SK-N-MC (cell line): ENCODE measurements at regions not wholly inside any gene's neighbourhood (a gene's known extent, or its start where the extent isn't known, plus 50 kb on each side); places are given as distances from the start of the nearest gene placed in this dataset.

ENCODE experiments used
- DNase-seq: peaks from one replicate; pipeline ENCODE4 v3.0.0-alpha.2; 2011; ENCODE audit warnings: low read depth, low spot score
- H3K27ac ChIP-seq: fragments of 200-600 bp; sonication (generic); 2 replicates; pipeline ENCODE4 v1.5.1; 2016; ENCODE audit warnings: mixed run types
- H3K36me3 ChIP-seq: fragments of 200-600 bp; sonication (generic); 2 replicates; pipeline ENCODE4 v1.6.1; 2017; ENCODE audit warnings: antibody characterized with exemption, low read length, mixed read lengths; ENCODE audit not compliant: insufficient read depth
- H3K4me3 ChIP-seq: fragments of 200-600 bp; sonication (generic); 2 replicates; pipeline ENCODE4 v1.5.1; 2016
- H3K9ac ChIP-seq: fragments of 200-600 bp; sonication (generic); 2 replicates; pipeline ENCODE4 v1.8.0; 2017; ENCODE audit warnings: mixed run types, mixed read lengths; ENCODE audit not compliant: insufficient read length
- H3K9me3 ChIP-seq: fragments of 200-600 bp; sonication (generic); 2 replicates; pipeline ENCODE4 v1.6.1; 2017; ENCODE audit warnings: low read depth, mild to moderate bottlenecking, antibody characterized with exemption, low read length, moderate library complexity, mixed read lengths
- EZH2 ChIP-seq: fragments of 200-600 bp; sonication (generic); IDR thresholded peaks from one replicate; pipeline ENCODE4 v1.6.1; 2017; ENCODE audit warnings: antibody characterized with exemption
- FOXP2 ChIP-seq: optimal IDR thresholded peaks from 2 replicates; pipeline ENCODE3; 2011; ENCODE audit warnings: mild to moderate bottlenecking, moderate library complexity; ENCODE audit not compliant: insufficient read depth; ENCODE audit errors: extremely low read length, control extremely low read depth
- POLR2AphosphoS5 ChIP-seq: IDR thresholded peaks from 2 replicates; pipeline ENCODE4 v1.6.1; 2012; ENCODE audit warnings: mild to moderate bottlenecking, low read depth, low read length, borderline replicate concordance

DNA sequence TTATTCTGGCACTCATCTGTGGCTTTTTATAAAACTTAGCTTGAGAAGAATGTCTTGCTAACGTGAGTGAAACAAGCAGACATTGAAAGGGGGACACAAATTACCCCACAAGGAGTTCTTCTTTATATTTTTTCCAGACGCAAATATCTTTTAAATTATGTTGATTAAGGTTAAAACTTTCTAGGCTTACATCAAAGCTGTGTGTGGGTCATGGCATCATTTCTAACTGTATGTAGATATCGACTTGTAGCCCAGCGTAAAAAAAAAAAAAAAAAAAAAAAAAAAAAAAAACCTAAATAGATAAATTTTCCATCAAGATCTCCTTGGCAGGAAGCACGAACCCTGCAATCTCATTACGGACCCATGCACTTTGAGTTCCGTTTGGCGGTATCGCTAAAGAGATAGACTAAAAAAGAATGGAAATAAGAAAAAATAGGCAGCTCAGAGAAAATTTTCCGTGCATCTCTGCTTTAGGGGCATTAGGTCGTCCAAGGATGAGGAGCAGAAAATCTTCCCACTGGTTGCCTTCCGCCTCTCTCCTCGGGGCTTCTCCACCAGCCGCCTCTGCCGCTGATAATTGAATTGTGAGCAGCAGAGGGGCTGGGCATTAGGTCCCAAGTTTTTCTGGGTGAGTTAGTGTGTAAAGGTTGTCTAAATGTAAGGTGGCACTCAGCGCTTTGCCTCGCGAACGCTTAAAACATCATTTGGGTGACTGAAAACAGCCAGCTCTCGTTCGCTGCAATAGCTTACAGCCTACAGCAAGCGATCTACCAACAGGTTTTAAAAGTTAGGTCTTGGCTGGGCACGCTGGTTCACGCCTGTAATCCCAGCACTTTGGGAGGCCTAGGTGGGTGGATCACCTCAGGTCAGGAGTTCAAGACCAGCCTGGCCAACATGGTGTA, 194.0 kb downstream of the TRIM27 start:
- Histone ChIP-seq H3K9ac (peak overlapping the region; percentile 70), H3K36me3 (no peaks in the 10 kb centered on the region), H3K9me3 (no peaks in the 10 kb centered on the region), H3K27ac (no peak overlapping the region), H3K4me3 (peak overlapping the region; percentile 99)
- no peak for TF ChIP-seq FOXP2
- TF ChIP-seq POLR2AphosphoS5: no peak
- no peak for TF ChIP-seq EZH2
- DNase-seq: no peak

DNA sequence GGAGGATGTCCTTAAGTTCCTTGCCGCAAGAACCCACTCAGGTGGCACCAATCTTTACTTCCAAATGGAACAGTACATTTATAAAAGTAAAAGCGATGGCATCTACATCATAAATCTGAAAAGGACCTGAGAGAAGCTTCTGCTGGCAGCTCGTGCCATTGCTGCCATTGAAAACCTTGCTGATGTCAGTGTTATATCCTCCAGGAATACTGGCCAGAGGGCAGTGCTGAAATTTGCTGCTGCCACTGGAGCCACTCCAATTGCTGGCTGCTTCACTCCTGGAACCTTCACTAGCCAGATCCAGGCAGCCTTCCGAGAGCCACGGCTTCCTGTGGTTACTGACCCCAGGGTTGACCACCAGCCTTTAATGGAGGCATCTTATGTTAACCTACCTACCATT, 191.7 kb downstream of the TRIM27 start:
- TF ChIP-seq EZH2 (no peak), FOXP2 (no peak), POLR2AphosphoS5 (no peak)
- H3K36me3 ChIP-seq: no peaks in the 10 kb centered on the region
- no peak for DNase-seq
- no peaks in the 10 kb centered on the region for H3K9me3 ChIP-seq
- H3K9ac ChIP-seq: no peak overlapping the region
- H3K27ac ChIP-seq: no peak overlapping the region
- no peak overlapping the region for H3K4me3 ChIP-seq

DNA sequence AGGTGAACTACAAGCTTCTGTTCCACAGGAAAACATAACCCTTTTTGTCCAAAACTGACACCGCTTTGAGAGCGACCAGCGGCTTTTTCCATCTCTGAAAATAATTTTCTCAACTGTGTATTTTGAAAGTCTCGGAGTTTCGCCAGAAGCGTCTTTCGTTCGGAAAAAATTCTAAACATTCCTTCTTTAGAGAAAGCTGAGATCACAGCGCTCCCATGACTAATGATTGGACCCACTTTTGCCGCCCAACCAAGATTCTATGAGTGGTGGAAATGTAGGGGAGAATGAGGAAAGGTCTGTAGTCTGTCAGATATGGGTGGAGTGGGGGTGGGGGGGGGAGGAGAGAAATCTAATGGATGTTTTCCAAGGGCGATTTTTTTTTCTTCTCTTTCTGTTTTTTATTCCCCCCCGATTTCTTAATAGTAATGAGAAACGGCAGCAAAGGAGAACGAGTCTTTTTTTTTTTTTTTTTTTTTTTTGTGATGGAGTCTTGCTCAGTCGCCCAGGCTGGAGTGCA, 189.3 kb downstream of the TRIM27 start:
- TF ChIP-seq FOXP2 (no peak), POLR2AphosphoS5 (no peak), EZH2 (no peak)
- Histone ChIP-seq H3K4me3 (peak overlapping the region; percentile 79), H3K9me3 (no peaks in the 10 kb centered on the region)

GRCh38 chr6:28736121-28736520, 187.7 kb downstream of the TRIM27 start:
- peak overlapping the region; percentile 79 for H3K4me3 ChIP-seq
- DNase-seq: no peak
- H3K36me3 ChIP-seq: no peaks in the 10 kb centered on the region
- TF ChIP-seq POLR2AphosphoS5 (no peak), FOXP2 (no peak), EZH2 (no peak)
- peak overlapping the region; percentile 22 for H3K9ac ChIP-seq
- no peak overlapping the region for H3K27ac ChIP-seq
- H3K9me3 ChIP-seq: no peaks in the 10 kb centered on the region

More for the DNA sequence above, 189.3 kb downstream of the TRIM27 start:
- H3K9ac ChIP-seq: peak overlapping the region; percentile 74
- peak overlapping the region; percentile 65; the same call in 1 of the 2 replicates for H3K27ac ChIP-seq
- no peaks in the 10 kb centered on the region for H3K36me3 ChIP-seq
- no peak for DNase-seq

- DNase-seq: no peak
- TF ChIP-seq POLR2AphosphoS5 (no peak), EZH2 (no peak), FOXP2 (no peak)
- peak overlapping the region; percentile 79 for H3K4me3 ChIP-seq
- H3K27ac ChIP-seq: no peak overlapping the region
- no peaks in the 10 kb centered on the region for H3K9me3 ChIP-seq
- H3K36me3 ChIP-seq: no peaks in the 10 kb centered on the region
- H3K9ac ChIP-seq: peak overlapping the region; percentile 3
These were observed 185.9 kb downstream of the TRIM27 start for GRCh38 chr6:28737750-28738395.

GRCh38 chr6:28738396-28738765, 185.4 kb downstream of the TRIM27 start:
- TF ChIP-seq EZH2 (no peak), FOXP2 (no peak), POLR2AphosphoS5 (no peak)
- no peak for DNase-seq
- H3K9me3 ChIP-seq: no peaks in the 10 kb centered on the region
- peak overlapping the region; percentile 79 for H3K4me3 ChIP-seq
- H3K9ac ChIP-seq: no peak overlapping the region
- H3K27ac ChIP-seq: no peak overlapping the region
- no peaks in the 10 kb centered on the region for H3K36me3 ChIP-seq

DNA sequence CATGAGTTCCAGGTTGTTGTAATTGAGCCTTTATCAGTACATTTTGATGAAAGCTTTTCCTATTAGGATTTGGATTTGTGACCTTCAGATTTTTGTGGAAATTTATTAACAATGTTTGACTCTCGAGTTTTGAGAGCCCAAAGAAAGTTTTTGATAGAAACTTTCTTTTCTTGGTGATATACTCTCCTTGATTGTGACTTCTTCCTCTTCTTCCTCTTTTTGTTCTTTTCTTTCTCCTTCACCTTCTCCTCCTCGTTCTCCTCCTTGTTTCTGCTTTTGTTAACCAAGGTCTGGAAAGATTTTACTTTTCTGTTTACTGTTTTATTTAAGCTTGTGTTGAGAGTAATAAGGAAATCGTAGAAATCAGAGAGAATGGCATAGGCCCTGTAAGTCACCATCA, 182.4 kb downstream of the TRIM27 start:
- Histone ChIP-seq H3K9ac (no peak overlapping the region), H3K9me3 (no peaks in the 10 kb centered on the region), H3K4me3 (no peak overlapping the region), H3K36me3 (no peaks in the 10 kb centered on the region), H3K27ac (peak overlapping the region; percentile 44)
- no peak for DNase-seq
- TF ChIP-seq EZH2 (no peak), FOXP2 (no peak), POLR2AphosphoS5 (no peak)

- Histone ChIP-seq H3K4me3 (peak overlapping the region; percentile 78), H3K36me3 (no peaks in the 10 kb centered on the region), H3K9ac (peak overlapping the region; percentile 49), H3K9me3 (no peaks in the 10 kb centered on the region), H3K27ac (peak overlapping the region; percentile 68; the same call in 1 of the 2 replicates)
- DNase-seq: peak; percentile 81
- TF ChIP-seq POLR2AphosphoS5 (no peak), EZH2 (no peak), FOXP2 (no peak)
These were observed 181.0 kb downstream of the TRIM27 start for GRCh38 chr6:28742668-28743270.
